VCaP (cell line): ENCODE measurements at regions not wholly inside any gene's neighbourhood (a gene's known extent, or its start where the extent isn't known, plus 50 kb on each side); places are given as distances from the start of the nearest gene placed in this dataset.

ENCODE experiments used
- H3K27ac ChIP-seq: fragments of 450-650 bp; 2 replicates; pipeline ENCODE4 v1.5.1; 2017
- TF ChIP-seq, protein P1 (sequence below): fragments of 450-650 bp; conservative IDR thresholded peaks from 2 replicates; pipeline ENCODE4 v1.5.1; 2017; ENCODE audit warnings: mild to moderate bottlenecking, moderate library complexity

DNA sequence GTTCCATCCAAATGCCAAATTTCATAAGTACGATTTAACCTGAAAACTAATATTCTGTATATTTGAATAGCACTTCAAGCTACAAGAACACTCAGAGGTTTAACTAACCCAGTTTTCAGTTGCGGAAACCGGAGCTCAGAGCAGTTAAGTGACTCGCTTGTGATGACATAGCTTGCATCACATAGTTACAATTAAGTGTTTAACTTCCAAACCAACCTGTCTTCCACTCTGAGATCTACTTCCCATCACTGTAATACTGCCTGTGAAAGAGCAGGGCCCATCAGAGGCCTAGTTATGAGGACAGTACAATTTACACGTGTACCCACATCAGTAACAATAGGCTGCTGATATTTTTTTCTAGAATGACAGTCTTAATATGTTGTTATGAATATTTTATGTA lies 120.3 kb downstream of the MAD2L1 start:
- TF ChIP-seq, protein P1, sequence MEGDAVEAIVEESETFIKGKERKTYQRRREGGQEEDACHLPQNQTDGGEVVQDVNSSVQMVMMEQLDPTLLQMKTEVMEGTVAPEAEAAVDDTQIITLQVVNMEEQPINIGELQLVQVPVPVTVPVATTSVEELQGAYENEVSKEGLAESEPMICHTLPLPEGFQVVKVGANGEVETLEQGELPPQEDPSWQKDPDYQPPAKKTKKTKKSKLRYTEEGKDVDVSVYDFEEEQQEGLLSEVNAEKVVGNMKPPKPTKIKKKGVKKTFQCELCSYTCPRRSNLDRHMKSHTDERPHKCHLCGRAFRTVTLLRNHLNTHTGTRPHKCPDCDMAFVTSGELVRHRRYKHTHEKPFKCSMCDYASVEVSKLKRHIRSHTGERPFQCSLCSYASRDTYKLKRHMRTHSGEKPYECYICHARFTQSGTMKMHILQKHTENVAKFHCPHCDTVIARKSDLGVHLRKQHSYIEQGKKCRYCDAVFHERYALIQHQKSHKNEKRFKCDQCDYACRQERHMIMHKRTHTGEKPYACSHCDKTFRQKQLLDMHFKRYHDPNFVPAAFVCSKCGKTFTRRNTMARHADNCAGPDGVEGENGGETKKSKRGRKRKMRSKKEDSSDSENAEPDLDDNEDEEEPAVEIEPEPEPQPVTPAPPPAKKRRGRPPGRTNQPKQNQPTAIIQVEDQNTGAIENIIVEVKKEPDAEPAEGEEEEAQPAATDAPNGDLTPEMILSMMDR, result no peak
- no peak overlapping the region for H3K27ac ChIP-seq

GRCh38 chr4:119942806-119943205 lies 123.8 kb downstream of the MAD2L1 start:
- H3K27ac ChIP-seq, result no peak overlapping the region
- TF ChIP-seq, protein P1, result no peak

DNA sequence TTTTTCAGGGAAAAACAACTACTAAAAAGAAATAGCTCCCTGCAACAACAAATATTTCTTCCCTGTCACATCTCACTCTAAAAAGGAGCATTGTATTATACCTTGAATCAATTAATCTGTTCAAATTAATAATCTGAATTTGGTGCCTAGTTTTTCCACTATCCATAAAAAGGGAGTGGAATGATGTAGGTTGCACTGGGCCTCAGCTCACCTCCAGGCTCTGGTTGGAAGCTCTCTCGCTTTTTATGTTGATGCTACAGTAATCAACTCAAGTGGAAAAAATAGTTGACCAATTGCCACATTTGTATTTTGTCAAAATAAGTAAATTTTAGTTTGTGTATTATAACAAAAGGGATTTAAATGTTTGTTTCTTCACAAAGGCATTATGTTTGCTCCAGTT lies 126.1 kb downstream of the MAD2L1 start:
- no peak overlapping the region for H3K27ac ChIP-seq
- TF ChIP-seq, protein P1, result no peak

DNA sequence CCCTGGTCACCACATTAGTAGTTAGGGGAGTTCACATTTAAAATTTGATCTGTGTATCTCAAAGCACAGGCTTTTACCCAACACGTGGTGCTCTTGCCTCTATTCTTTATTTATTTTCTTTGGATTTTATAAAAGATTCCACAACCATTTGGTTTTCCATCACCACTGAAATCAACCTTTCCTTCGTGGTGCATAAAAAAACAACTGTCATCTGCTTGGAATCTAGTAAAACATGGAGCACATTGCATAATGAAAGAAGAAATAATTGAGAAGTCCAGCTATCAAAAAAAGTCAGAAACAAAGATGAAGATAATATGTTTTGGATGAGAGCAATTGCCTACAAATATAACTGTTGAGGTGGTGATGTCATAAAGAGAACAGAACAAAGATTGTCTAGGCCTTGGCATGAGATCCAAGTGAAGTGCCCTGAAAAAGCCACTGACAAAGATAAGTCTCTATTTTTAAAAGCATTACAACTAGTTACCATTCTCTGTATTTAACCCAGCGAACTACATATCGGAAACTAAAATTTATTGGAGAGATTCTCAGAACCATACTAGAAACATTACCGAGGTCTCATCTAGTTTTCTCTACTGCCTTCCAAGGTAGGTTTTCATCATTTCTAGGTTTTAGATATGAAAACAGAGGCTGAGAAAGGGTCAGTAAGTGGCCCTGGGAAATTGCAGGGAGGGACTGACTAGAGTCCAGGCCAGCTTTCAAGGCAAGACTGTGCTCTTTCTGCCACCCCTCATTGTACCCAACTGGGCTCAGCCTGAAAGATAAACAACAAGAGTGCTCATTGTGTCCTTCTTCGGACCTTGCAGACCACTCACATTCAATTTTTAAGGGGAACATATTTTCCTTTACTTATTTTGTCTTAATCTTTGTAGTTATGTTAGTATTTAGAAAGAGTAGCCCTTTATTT lies 127.3 kb downstream of the MAD2L1 start:
- H3K27ac ChIP-seq, result no peak overlapping the region
- TF ChIP-seq, protein P1, result no peak

- H3K27ac ChIP-seq, result no peak overlapping the region
- TF ChIP-seq, protein P1, result no peak
Measured at GRCh38 chr4:119937746-119938145, 128.9 kb downstream of the MAD2L1 start.

- TF ChIP-seq, protein P1, result no peak
- H3K27ac ChIP-seq, result no peak overlapping the region
Measured at GRCh38 chr4:119933606-119934005, 133.0 kb downstream of the MAD2L1 start.

- no peak overlapping the region for H3K27ac ChIP-seq
- TF ChIP-seq, protein P1, result no peak
Measured at GRCh38 chr4:119932277-119932676, 134.4 kb downstream of the MAD2L1 start.
